ENCODE measurements at regions not wholly inside any gene's neighbourhood (a gene's known extent, or its start where the extent isn't known, plus 50 kb on each side); places are given as distances from the start of the nearest gene placed in this dataset.

- intact Hi-C loops (cut with DNase I; ENCODE audit: low total_unique reads) (no loop called here), in situ Hi-C loops (cut with MboI; ENCODE audit: low pct_ligation_motif_present in 1 of 4, low pct_unique_long_range_greater_than_20kb in 1 of 4, low sequenced_read_pairs in 3 of 4) (no loop called here)
- TF ChIP-seq POLR2AphosphoS5 (IDR thresholded peaks at IDR 0.05) (no peak), CTCF (IDR thresholded peaks at IDR 0.05) (no peak), POLR2A (IDR thresholded peaks at IDR 0.05) (no peak), EP300 (IDR thresholded peaks at IDR 0.05; ENCODE audit: low read depth) (no peak)
Observed at GRCh38 chr14:43041207-43041606, 1434.5 kb downstream of the LRFN5 start.

GRCh38 chr14:43039881-43040280 lies 1433.2 kb downstream of the LRFN5 start:
- Histone ChIP-seq H3K9me3 (no peaks in the 10 kb centered on the region), H3K27ac (no peak overlapping the region), H3K4me1 (no peaks in the 10 kb centered on the region), H3K4me3 (no peak overlapping the region), H3K36me3 (no peaks in the 10 kb centered on the region), H3K27me3 (no peaks in the 10 kb centered on the region)
- intact Hi-C loops (cut with DNase I; ENCODE audit: low total_unique reads) (no loop called here), in situ Hi-C loops (cut with MboI; ENCODE audit: low pct_ligation_motif_present in 1 of 4, low pct_unique_long_range_greater_than_20kb in 1 of 4, low sequenced_read_pairs in 3 of 4) (no loop called here)
- 71 to 93% methylated on average over 2 of the region's 2 CpGs for WGBS, 2 donors (ENCODE audit: low coverage in 1 of 2)
- no peak for TF ChIP-seq POLR2AphosphoS5 (IDR thresholded peaks at IDR 0.05)
- TF ChIP-seq EP300 (IDR thresholded peaks at IDR 0.05; ENCODE audit: low read depth): no peak
- TF ChIP-seq POLR2A (IDR thresholded peaks at IDR 0.05): no peak
- no peak for TF ChIP-seq CTCF (IDR thresholded peaks at IDR 0.05)
- no peak for DNase-seq

More at GRCh38 chr14:43041207-43041606, 1434.5 kb downstream of the LRFN5 start:
- no peak for DNase-seq
- Histone ChIP-seq H3K9me3 (no peaks in the 10 kb centered on the region), H3K27ac (no peak overlapping the region), H3K4me1 (no peaks in the 10 kb centered on the region), H3K27me3 (no peaks in the 10 kb centered on the region), H3K4me3 (no peak overlapping the region), H3K36me3 (no peaks in the 10 kb centered on the region)
- whole genome bisulfite sequencing, 2 donors (ENCODE audit: low coverage in 1 of 2): 94 to 100% methylated on average over 2 to 3 of the region's 3 CpGs

GRCh38 chr14:43031598-43031997 lies 1424.9 kb downstream of the LRFN5 start:
- intact Hi-C loops (cut with DNase I; ENCODE audit: low total_unique reads): no loop called here
- no peak overlapping the region for H3K27ac ChIP-seq
- H3K9me3 ChIP-seq: no peaks in the 10 kb centered on the region
- no peaks in the 10 kb centered on the region for H3K4me1 ChIP-seq
- DNase-seq: no peak
- in situ Hi-C loops (cut with MboI; ENCODE audit: low pct_ligation_motif_present in 1 of 4, low pct_unique_long_range_greater_than_20kb in 1 of 4, low sequenced_read_pairs in 3 of 4): no loop called here
- no peaks in the 10 kb centered on the region for H3K36me3 ChIP-seq
- H3K27me3 ChIP-seq: no peaks in the 10 kb centered on the region
- no peak for TF ChIP-seq POLR2AphosphoS5 (IDR thresholded peaks at IDR 0.05)
- TF ChIP-seq CTCF (IDR thresholded peaks at IDR 0.05): no peak
- TF ChIP-seq EP300 (IDR thresholded peaks at IDR 0.05; ENCODE audit: low read depth): no peak
- TF ChIP-seq POLR2A (IDR thresholded peaks at IDR 0.05): no peak
- no peak overlapping the region for H3K4me3 ChIP-seq

- TF ChIP-seq EP300 (IDR thresholded peaks at IDR 0.05; ENCODE audit: low read depth) (no peak), POLR2A (IDR thresholded peaks at IDR 0.05) (no peak), CTCF (IDR thresholded peaks at IDR 0.05) (no peak), POLR2AphosphoS5 (IDR thresholded peaks at IDR 0.05) (no peak)
- WGBS, 2 donors (ENCODE audit: low coverage in 1 of 2): 63 to 67% methylated on average over 1 of the region's 1 CpG
- DNase-seq: no peak
- intact Hi-C loops (cut with DNase I; ENCODE audit: low total_unique reads): no loop called here
- H3K27ac ChIP-seq: no peak overlapping the region
- no peaks in the 10 kb centered on the region for H3K36me3 ChIP-seq
- H3K4me1 ChIP-seq: no peaks in the 10 kb centered on the region
- no peak overlapping the region for H3K4me3 ChIP-seq
- in situ Hi-C loops (cut with MboI; ENCODE audit: low pct_ligation_motif_present in 1 of 4, low pct_unique_long_range_greater_than_20kb in 1 of 4, low sequenced_read_pairs in 3 of 4): no loop called here
- H3K9me3 ChIP-seq: no peaks in the 10 kb centered on the region
- H3K27me3 ChIP-seq: no peaks in the 10 kb centered on the region
Observed at GRCh38 chr14:43022094-43022800, 1415.6 kb downstream of the LRFN5 start.
